Fibroblast of skin of scalp (primary cell): ENCODE measurements at regions not wholly inside any gene's neighbourhood (a gene's known extent, or its start where the extent isn't known, plus 50 kb on each side); places are given as distances from the start of the nearest gene placed in this dataset.

Source experiments
- DNase-seq: peaks from one replicate; pipeline ENCODE4 v3.0.0-alpha.2; 2013

DNA sequence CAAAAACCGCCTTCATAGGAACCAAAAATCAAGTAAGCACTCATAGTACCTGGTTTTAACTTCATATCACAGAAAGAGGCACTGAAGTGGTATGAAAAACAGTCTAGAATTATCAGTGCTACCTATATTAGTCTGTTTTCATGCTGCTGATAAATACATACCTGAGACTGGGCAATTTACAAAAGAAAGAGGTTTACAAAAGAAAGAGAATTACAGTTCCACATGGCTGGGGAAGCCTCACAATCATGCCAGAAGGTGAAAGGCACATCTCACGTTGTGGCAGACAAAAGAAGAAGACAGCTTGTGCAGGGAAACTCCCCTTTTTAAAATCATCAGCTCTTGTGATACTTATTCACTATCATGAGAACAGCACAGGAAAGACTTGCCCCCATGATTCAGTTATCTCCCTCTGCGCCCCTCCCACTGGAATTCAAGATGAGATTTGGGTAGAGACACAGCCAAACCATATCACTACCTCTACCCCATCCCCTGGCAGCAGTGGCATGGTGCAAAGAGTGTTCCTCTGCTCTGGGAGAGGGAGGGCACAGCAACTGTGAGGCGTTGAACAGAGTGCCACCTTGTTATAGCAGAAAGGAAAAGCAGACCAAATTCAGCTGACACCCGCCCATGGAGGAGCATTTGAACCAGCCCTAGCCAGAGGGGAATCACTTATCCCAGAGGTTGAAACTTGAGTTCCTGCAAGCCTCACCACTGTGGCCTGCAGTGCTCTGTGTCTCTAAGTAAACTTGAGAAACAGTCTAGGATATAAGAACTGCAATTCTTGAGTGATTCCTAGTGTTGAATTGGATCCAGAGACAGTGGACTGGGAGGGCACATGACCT lies 61.9 kb upstream of the PTPRZ1 start:
- DNase-seq, result no peak

DNA sequence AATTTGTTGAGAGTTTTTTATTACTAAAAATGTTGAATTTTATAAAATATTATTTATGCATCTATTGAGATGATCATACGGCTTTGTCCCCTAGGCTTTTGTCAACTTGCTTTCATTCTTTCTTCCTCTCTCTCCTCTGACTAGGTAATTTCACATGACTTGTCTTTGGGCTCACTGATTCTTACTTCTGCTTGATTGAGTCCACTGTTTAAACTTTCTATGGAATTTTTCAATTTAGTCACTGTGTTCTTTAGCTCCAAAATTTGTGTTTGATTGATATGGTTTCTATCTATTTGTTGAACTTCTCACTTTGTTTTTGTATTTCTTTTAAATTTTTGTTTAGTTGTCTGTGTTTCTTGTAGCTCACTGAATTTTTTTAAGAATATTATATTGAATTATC lies 65.9 kb upstream of the PTPRZ1 start:
- DNase-seq, result no peak

DNA sequence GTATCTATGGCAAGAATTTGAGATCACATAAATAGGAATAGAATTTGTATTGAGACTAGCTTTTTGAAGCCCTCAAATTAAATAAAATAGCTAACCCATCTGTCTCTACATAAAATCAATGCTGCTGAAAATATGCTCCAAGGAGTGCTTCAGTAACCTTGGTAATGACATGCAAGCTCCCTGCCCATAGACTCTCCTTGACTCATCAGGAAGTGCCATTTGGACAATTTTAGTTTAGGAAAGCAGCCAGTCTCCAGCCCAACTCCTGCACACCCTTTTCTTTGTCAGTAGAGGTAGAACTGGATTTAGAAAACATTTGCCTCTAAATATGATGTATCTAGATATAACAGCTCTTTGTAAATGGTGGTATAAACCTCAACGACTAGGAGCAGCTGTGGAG lies 69.9 kb upstream of the PTPRZ1 start:
- no peak for DNase-seq

DNA sequence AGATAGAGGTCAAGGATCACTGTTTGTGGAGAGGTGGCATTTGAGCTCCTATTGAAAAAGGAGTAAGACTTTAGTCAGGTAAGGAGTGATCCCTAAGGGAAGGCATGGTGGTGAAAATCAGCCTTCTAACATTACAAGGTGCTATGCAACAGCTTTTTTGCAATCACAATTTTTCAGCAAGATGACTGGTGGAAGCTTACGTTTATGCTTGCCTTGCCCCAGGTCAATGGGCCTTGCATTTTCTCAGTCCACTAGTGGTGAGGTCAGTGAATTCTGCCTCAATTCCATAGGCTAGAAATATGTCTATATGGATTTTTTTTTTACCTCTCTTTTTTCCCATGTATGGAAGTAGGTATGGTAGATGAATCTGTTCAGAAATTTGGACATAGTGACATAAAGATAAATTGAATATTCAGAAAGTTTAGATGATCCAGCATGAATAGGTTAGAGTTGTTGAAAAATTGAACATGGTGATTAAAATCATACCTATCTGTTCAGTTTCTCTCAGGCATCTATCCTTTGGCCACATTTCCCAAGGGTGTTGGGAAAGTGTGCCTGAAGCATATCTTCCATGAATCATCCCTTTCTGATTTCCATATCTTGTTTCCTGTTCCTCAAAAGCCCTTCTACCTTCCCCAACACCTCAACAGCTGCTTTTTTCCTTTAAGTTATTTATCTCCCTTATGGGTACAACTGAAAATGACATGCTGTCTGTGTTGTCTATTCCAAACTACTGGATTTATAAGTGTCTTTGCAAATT lies 71.9 kb upstream of the PTPRZ1 start:
- DNase-seq, result no peak

DNA sequence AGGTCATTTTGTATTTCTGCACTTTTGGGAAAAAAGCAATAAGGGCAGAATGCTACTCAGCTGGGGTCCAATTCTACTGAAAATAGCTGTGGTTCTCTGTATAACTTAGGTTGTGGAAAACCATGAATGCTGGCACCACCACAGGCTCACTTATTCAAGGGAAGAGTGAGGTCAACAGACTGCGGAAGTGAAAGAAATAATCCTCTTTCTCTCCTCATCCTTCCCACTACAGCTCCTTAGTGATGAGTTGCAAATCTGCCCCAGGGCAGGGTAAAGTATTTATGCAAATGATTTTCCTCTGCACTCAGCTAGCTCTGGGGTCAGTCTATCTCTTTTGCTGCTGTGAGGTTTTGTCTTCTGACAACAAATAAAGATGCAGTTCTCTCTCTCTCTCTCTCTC lies 74.1 kb upstream of the PTPRZ1 start:
- DNase-seq, result no peak

DNA sequence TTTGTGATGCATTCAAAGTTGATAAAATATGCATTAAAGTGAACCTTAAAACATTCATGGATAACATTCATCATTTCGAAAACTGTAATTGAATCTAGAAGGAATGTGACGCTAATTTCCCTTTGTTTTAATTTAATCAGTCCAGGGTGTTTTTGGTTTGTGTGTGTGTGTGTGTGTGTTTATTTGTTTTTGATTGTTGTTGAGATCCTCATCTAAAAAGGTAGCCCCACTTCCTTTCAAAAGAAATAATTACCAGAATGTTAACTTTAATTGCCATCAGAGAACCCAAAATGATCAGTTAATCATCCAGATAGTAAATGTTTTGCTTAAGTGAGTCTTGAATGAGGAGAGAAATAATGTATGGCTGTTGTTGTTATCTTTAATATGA lies 74.5 kb upstream of the PTPRZ1 start:
- DNase-seq, result no peak

DNA sequence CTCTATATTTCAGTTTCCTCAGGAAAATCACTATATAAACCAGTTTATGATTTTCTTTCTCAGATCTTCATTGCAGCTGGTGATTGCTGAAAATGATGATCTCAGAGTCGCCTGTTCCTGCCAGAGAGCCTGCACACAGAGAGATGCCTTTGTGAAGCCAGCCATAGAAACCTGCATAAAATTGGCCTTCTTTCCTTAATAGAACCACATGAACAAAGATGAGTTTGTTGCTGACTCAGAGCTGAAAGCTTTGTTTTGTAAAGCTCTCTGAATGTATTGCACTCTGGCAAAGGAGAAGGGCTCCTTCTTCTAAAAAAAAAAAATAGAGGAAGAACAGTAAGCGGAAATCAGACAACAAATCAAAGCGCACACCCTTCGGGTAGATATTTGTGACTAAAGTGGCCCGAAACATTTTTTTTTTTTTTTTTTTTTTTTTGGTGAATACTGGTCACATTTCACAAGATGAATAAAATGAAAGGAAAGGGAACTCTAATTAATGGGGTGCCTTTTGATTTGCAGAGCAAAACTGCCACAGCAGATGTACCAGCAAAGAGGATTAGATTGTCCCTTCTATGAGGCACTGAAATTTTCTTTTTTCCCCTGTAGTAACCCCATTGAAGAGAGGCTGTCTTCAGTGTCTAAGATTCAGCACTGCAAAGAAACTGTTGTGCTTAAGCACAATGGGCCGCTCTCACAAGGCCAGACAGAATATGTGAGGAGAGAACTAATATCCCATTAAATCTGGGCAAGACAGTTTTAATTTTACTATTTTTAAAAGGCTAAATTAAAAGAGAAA lies 75.1 kb upstream of the PTPRZ1 start:
- no peak for DNase-seq

DNA sequence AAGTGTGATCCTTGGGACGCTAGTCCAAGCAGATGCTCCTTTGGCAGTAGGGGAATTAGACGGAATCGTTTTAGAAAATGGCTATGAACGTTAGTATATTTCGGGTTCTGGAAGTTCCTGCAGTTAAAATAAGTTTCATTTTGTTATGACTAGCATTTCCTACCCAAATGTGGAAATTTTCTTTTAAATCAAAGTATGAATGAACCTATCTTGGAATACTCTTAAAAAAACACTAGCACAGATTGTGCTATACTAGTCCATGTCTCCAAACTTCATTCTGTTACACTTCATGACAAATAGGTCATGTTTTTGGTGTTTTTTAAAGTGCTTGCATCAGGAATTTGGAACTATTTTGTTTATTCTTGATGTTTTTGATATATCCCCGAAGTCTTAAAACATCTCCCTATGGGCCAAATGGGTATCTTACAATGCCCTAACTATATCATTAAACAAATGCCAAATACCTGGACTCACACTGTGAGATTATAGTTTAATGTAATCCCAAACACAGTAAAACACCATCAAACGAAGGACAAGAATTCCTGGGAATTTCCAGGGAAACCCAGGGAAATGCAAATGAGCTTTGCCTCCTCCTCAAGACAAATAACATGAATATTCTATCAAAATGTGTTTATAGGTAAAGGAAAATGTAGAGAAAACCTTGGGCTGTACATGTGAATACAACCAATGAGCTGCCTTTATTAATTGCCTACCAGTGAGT lies 75.9 kb upstream of the PTPRZ1 start:
- no peak for DNase-seq

DNA sequence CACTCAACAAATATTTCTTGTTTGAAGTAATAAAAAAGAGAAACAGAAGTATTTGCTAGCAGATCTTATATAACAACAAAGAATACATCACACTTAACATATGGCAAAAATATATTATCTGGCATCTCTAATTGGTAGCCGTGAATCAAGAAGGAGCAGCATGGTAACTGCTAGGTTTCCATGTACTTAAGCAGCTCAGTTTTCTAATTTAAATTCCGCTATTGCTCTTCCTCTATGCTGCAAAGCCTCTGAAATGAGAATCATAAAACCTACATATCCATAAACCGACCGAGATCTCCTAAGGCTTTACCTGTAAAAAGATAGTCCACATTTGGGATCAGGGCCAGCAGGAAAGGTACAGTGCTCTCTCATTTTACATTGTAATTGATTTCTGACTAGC lies 76.6 kb upstream of the PTPRZ1 start:
- no peak for DNase-seq

DNA sequence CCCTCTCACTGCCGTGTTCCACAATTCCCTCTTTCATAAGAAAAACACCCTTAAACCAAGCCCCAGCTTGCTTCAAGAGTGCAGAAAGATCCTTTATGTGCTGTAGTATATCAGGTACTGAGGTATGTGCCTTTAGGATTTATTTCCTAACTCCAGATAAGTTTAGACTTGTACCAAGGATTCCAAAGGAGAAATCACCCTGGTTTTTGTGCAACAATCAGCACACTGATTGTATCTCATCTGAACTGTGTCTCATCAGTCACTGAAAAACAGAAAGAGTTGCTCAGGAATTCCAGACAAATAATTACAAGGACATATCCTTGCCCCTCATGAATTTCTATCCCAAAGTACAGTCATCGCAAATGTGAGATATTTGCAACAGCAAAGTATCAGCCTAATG lies 77.2 kb upstream of the PTPRZ1 start:
- no peak for DNase-seq

DNA sequence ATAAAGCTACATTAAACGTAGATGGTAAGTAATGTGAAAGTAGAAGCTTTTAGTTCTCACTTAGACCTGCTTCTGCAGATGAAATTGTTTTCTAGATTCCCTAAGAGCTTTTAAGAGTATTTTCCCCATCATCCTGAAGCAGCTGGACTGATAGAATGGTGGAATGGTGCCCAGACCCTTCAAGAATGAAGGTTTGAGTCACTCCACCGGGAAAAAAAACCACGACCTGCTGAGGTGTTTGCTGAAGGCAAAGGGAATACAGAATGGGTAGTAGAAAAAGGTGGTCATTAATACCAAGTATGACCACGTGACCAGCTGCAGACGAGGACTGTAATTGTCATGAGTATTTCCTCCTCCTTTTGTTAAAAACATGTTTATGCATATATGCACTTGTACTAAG lies 79.2 kb upstream of the PTPRZ1 start:
- no peak for DNase-seq

DNA sequence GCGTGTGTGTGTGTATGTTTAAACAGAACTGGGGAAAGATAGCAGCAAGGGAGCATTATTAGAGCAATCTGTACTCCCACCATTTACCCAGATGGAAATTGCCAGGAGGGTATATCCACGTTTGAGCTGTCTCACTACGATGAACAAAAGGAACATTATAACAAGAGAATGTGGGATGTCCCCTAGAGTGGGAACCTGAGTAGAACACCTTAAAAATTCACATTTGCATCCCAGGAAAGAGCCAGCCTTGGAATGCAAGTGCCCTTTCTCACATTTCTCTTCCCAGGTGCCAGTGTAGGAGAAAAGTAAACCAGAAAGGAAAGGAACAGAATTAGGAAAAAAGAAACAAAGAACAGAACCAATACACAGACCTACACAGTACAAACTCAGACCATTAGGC lies 95.3 kb upstream of the PTPRZ1 start:
- DNase-seq, result no peak

DNA sequence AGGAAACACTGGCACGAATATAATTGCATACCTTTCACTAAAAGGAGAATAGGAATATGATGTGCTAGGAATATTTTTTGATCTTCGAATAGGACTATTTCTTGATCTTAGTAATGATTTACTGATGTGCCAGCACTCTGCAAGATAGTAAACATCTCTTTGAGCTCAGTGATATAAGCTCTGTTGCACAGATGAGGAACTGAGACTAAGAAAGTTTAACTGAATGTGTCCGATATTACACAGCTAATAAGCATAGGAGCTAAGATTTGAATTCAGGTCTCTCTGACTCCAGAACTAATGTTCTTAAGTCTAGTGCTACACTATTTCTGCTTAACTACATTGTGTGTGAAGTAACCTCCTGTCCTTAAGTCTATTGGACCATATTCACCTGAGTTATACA lies 98.4 kb upstream of the PTPRZ1 start:
- DNase-seq, result no peak

DNA sequence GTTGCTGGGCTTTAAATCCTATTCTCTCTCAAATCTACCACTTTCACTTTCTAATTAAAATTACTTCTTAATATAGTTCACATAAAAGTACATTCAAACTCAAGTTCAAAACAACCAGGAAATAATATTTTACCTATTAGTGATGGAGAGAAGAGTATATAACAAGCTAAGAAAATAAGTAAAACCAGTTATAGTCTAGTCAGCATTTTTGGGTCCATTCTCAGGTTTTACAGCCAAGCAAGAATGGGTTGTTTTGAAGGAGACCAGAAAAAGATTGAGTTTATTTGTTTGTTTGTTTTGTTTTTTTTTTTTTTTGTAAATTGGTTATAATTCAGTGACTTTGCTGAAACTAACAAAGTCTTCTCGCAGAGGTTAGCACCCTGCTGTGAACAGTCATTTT lies 106.3 kb upstream of the PTPRZ1 start:
- no peak for DNase-seq

DNA sequence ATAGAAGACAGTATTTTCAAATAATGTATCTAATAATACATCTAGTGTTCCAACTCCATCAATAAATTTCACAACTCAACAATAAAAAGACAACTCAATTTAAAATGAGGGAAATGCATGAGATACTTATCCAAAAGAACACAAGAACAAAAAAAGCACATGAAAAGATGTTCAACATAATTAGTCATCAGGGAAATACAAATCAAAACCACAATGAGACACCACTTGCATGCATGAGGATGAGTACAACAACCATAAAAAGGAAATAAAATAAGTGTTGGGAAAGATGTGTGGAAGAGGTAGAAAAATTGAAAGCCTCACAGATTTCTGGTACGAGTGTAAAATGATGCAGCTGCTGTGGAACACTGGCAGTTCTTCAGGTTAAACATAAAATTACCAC lies 111.6 kb upstream of the PTPRZ1 start:
- DNase-seq, result no peak

DNA sequence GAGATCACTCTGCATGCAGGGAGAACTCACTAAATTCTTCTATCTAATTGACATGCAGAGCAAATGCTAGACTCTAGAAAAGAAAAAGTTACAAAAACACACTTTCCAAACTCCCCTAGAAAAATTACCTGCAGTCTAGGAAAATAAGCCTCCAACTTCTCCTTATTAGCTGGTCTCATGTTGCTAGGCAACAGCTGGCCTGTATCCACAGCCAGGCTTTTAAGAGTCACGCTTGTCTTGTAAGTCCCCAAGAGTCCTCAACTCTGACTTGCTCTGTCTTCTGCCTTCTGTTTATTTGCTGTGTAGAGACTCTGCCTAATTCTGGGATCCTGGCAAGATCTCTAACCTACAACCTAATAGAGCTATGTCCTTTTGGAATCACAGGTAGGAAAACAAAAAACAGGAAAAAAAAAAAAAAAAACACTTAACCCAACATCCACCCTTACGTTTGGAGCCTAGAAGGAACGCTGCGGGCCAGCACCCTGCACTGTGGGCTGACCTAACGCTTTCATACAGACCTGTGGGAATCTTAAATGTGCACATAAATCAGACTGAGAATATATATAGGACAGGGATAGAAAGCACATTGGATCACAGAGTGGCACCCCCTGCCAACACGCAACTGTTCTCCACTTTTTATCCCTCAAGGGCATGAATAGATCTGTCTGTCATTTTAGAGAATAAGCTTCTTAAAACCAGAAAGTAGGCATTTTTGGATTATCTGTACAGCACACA lies 117.0 kb upstream of the PTPRZ1 start:
- DNase-seq, result no peak

DNA sequence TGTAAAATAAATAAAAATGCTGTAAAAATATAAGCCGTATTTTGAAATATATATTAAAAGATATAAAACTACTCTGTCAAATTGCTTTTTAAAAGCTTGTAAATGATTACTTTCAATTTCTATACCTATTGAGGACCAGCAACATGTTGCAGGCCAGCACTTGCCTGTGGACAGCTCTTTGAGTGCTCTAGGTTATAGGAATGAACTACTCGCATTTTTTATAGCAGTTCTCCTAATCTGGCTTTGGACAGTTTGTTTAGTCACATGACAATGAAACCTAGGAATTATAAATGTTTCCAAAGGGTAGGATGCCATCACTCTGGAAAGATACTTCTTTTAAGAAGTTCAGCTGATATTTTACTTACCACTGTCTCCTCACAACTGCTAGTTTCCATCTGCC lies 117.7 kb upstream of the PTPRZ1 start:
- no peak for DNase-seq

DNA sequence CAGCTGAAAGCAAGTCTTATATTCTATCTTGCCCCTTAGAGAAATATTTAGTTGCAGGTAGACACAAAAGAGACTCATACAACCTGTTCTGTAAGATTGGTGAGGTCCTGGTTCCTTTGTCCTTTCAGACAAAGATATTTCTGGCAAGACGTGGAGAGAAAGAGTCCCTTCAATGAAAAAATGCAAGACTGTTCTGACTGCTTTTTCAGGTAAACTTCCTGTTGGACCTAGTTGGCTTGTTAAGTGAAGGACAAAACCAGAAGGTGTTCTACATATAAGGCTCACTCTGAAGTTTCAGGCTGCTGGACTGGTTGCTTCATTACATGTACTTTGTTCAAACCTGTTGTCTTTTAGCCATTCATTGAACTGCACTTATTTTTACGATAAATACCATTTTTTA lies 119.0 kb upstream of the PTPRZ1 start:
- no peak for DNase-seq

DNA sequence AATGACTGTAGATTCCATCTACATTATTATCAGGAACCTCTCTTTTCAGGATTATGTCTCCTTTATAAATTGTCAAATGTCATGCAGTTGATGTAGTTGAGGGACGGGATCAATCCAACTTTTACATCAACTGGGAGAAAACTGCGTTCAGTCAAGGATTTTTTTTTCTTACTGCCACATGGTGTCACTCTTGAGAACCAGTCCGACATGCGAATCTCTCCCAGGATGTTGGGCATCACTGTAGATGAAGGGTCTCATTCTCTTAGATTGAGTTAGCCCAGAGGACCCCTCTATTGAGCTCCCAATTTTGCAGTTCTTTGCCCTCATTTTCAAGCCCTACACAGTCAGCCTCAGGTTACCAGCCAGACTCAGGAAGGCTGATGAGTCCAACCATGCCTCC lies 120.3 kb upstream of the PTPRZ1 start:
- peak; percentile 34 for DNase-seq

DNA sequence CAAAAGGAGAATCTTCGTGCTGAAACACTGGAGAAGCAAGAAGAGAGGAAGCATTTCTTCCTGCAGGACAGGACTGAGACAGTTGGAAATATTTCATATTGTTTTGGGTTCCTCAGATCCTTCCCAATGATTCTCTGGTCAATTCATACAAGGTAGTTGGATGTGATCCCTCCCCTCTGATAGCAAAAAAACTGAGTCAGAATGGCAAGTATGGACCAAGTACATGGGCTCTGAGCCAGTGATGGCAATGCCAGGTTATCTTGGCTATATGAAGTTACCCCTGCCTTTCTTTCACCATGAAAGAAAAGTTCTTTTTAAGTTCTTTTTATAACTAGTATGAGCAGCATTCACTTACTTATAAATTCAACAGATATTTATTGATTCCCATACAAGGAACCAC lies 124.4 kb upstream of the PTPRZ1 start:
- no peak for DNase-seq

DNA sequence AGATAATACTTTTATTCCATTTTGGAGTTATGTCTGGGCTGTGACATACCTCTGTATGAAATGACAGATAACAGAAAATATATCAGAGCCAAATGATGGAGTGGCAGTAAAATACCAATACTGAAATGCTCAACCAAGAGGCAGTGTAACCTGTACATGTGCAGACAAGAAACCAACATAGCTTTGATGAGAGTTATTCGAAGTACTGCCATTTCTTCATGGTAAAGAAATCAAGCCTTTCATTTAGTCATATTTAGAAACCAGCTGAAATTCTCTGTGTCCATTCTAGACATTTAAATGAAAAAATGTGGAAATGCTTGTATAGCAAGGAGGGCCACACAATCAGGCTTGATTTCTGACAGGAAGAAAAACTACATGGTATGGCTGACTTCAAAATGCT lies 127.1 kb upstream of the PTPRZ1 start:
- no peak for DNase-seq

DNA sequence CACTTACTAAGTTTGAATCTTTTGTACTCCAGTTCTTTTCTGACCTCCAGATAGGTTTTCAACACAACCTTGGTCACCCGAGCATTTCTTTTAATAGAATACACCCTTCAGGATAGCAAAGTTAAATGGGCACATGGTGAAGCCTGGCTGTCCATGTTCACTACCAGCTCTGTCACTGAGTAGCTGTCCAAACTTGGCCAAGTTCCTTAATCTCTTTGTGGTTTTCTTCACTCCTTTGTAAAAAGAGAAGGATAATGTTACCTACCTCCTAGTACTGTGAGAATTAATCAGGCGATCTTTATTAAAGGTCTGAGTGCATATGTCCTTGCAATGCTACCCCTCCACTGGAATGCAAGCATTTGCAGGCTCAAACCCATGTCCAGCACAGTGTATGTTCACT lies 128.1 kb upstream of the PTPRZ1 start:
- no peak for DNase-seq
